Neuronal stem cell (in vitro differentiated cells): ENCODE measurements at regions not wholly inside any gene's neighbourhood (a gene's known extent, or its start where the extent isn't known, plus 50 kb on each side); places are given as distances from the start of the nearest gene placed in this dataset.
"Not testable (repeated sequence)": the region's sequence is repeated elsewhere in the genome, so short reads cannot be mapped to it uniquely, and the experiment has no call there.

Experiments
- DNase-seq: peaks from one replicate; pipeline ENCODE4 v3.0.0-alpha.2; 2013; ENCODE audit warnings: low spot score
- H2AFZ ChIP-seq: one replicate; pipeline ENCODE4 v1.6.1; 2013; ENCODE audit warnings: mild to moderate bottlenecking, low read length, inconsistent platforms
- H2AK5ac ChIP-seq: 2 replicates; pipeline ENCODE4 v1.6.1; 2013; ENCODE audit warnings: low read depth, mild to moderate bottlenecking, inconsistent platforms, low read length, moderate library complexity, mixed read lengths
- H2BK120ac ChIP-seq: 2 replicates; pipeline ENCODE4 v1.6.1; 2013; ENCODE audit warnings: low read depth, mild to moderate bottlenecking, inconsistent platforms, low read length, moderate library complexity, mixed read lengths
- H2BK12ac ChIP-seq: one replicate; pipeline ENCODE4 v1.6.1; 2013; ENCODE audit warnings: low read length, inconsistent platforms
- H2BK15ac ChIP-seq: 2 replicates; pipeline ENCODE4 v1.6.1; 2013; ENCODE audit warnings: mild to moderate bottlenecking, low read length, inconsistent platforms, mixed read lengths
- H2BK5ac ChIP-seq: one replicate; pipeline ENCODE4 v1.6.1; 2013; ENCODE audit warnings: inconsistent platforms, mild to moderate bottlenecking, low read length, moderate library complexity
- H3K14ac ChIP-seq: one replicate; pipeline ENCODE4 v1.6.1; 2013; ENCODE audit warnings: low read length, inconsistent platforms
- H3K18ac ChIP-seq: 2 replicates; pipeline ENCODE4 v1.6.1; 2013; ENCODE audit warnings: low read length, inconsistent platforms
- H3K23ac ChIP-seq: 2 replicates; pipeline ENCODE4 v1.6.1; 2013; ENCODE audit warnings: low read depth, mild to moderate bottlenecking, mixed read lengths, low read length, inconsistent platforms; ENCODE audit not compliant: poor library complexity
- H3K27ac ChIP-seq: replicated peaks from 3 replicates; pipeline ENCODE4 v1.5.1; 2013; ENCODE audit warnings: low read length, inconsistent platforms
- H3K27me3 ChIP-seq, 3 experiments: 2 replicates each; pipeline ENCODE4 v1.6.1; 2013; ENCODE audit warnings: low read length in 3 of 3, mild to moderate bottlenecking in 2 of 3, inconsistent platforms in 1 of 3, low read depth in 1 of 3, mixed read lengths in 1 of 3, moderate library complexity in 1 of 3; ENCODE audit not compliant: control insufficient read depth in 3 of 3, insufficient read depth in 3 of 3
- H3K36me3 ChIP-seq, 2 donors: replicated peaks in 1 of 2; 2 replicates each; pipeline ENCODE4 v1.6.1; 2013; ENCODE audit warnings: low read length in 2 of 2; ENCODE audit not compliant: control insufficient read depth in 2 of 2, insufficient read depth in 2 of 2
- H3K4ac ChIP-seq: 2 replicates; pipeline ENCODE4 v1.6.1; 2013; ENCODE audit warnings: inconsistent platforms, mild to moderate bottlenecking, low read length, moderate library complexity
- H3K4me1 ChIP-seq, 2 donors: 1 replicate in 1 of 2; 2 replicates in 1 of 2; pipeline ENCODE4 v1.6.1; 2013; ENCODE audit warnings: low read length in 2 of 2, low read depth in 1 of 2; ENCODE audit not compliant: control insufficient read depth in 2 of 2, insufficient read depth in 1 of 2
- H3K4me2 ChIP-seq: one replicate; pipeline ENCODE4 v1.6.1; 2013; ENCODE audit warnings: mild to moderate bottlenecking, low read length, inconsistent platforms; ENCODE audit not compliant: insufficient read depth, poor library complexity, severe bottlenecking
- H3K4me3 ChIP-seq, 2 donors: 2 replicates each; pipeline ENCODE4 v1.5.1; 2013; ENCODE audit warnings: low read length in 2 of 2, mild to moderate bottlenecking in 2 of 2, inconsistent platforms in 1 of 2, moderate library complexity in 1 of 2
- H3K79me1 ChIP-seq: one replicate; pipeline ENCODE4 v1.6.1; 2013; ENCODE audit warnings: low read depth, mild to moderate bottlenecking, inconsistent platforms, low read length, moderate library complexity
- H3K9ac ChIP-seq: one replicate; pipeline ENCODE4 v1.6.1; 2013; ENCODE audit warnings: mild to moderate bottlenecking, low read depth, low read length, inconsistent platforms; ENCODE audit not compliant: poor library complexity
- H3K9me3 ChIP-seq, 2 donors: replicated peaks in 1 of 2; 2 replicates each; pipeline versions ENCODE3 to v1.6.1; 2013; ENCODE audit warnings: low read length in 2 of 2, mild to moderate bottlenecking in 2 of 2, inconsistent platforms in 1 of 2, low read depth in 1 of 2, mixed read lengths in 1 of 2, moderate library complexity in 1 of 2; ENCODE audit not compliant: control insufficient read depth in 2 of 2, insufficient read depth in 1 of 2
- H4K8ac ChIP-seq: one replicate; pipeline ENCODE4 v1.6.1; 2013; ENCODE audit warnings: low read depth, mild to moderate bottlenecking, inconsistent platforms, low read length, moderate library complexity
- H4K91ac ChIP-seq: one replicate; pipeline ENCODE4 v1.6.1; 2013; ENCODE audit warnings: low read length, low read depth, mild to moderate bottlenecking, inconsistent platforms; ENCODE audit not compliant: poor library complexity
- WGBS, 2 donors: extraction: QIAGEN DNeasy Blood & Tissue Kit; methylation state at CpG; one replicate each; pipeline ENCODE4 v1.1.7; 2013; ENCODE audit warnings: missing lambda C conversion rate in 2 of 2, mixed read lengths in 1 of 2; ENCODE audit not compliant: insufficient read length in 2 of 2, insufficient replicate concordance in 1 of 2; ENCODE audit errors: extremely low coverage in 2 of 2; 5-methylcytosine and 5-hydroxymethylcytosine counted together

GRCh38 chr9:38518826-38519225 lies 94.6 kb upstream of the IGFBPL1 start:
- H2AK5ac ChIP-seq: no peak overlapping the region
- no peaks in the 10 kb centered on the region for H3K79me1 ChIP-seq
- no peak overlapping the region for H3K4me2 ChIP-seq
- no peak overlapping the region for H2AFZ ChIP-seq
- no peak overlapping the region for H2BK15ac ChIP-seq
- H3K4me1 ChIP-seq: no peaks in the 10 kb centered on the region
- no peak overlapping the region for H3K9ac ChIP-seq
- no CpG with 5 or more reads among the region's 3 CpGs for WGBS, 2 donors
- H3K9me3 ChIP-seq: no peaks in the 10 kb centered on the region
- no peak overlapping the region for H3K14ac ChIP-seq
- no peak overlapping the region for H2BK120ac ChIP-seq
- no peak overlapping the region for H3K23ac ChIP-seq
- no peaks in the 10 kb centered on the region for H3K27me3 ChIP-seq
- H3K36me3 ChIP-seq: no peaks in the 10 kb centered on the region
- no peak overlapping the region for H4K8ac ChIP-seq
- no peak overlapping the region for H4K91ac ChIP-seq
- H2BK12ac ChIP-seq: no peak overlapping the region
- no peak overlapping the region for H3K18ac ChIP-seq
- DNase-seq: no peak
- H3K27ac ChIP-seq: no peak overlapping the region
- no peak overlapping the region for H2BK5ac ChIP-seq
- no peak overlapping the region for H3K4ac ChIP-seq
- H3K4me3 ChIP-seq: no peak overlapping the region

- H3K27ac ChIP-seq, H2BK12ac ChIP-seq, H3K9ac ChIP-seq, H4K91ac ChIP-seq, H3K9me3 ChIP-seq, H3K4me2 ChIP-seq, H3K79me1 ChIP-seq, H3K36me3 ChIP-seq, H2AFZ ChIP-seq, H3K18ac ChIP-seq, H2BK15ac ChIP-seq, H4K8ac ChIP-seq, H3K23ac ChIP-seq, H3K27me3 ChIP-seq, H3K4ac ChIP-seq, H2BK120ac ChIP-seq, H3K4me3 ChIP-seq, H2AK5ac ChIP-seq, H3K4me1 ChIP-seq, DNase-seq, H3K14ac ChIP-seq, H2BK5ac ChIP-seq: not testable (repeated sequence)
- no CpG with 5 or more reads among the region's 3 CpGs for WGBS, 2 donors
Observed at GRCh38 chr9:38516273-38516672, 92.0 kb upstream of the IGFBPL1 start.

GRCh38 chr9:38515055-38515454 lies 90.8 kb upstream of the IGFBPL1 start:
- not testable (repeated sequence) for DNase-seq, H2BK120ac ChIP-seq, H3K23ac ChIP-seq, H3K9ac ChIP-seq, H3K4ac ChIP-seq, H2BK5ac ChIP-seq, H3K27ac ChIP-seq, H3K79me1 ChIP-seq, H4K91ac ChIP-seq, H3K14ac ChIP-seq, H3K9me3 ChIP-seq, H3K4me2 ChIP-seq, H3K18ac ChIP-seq, H2AK5ac ChIP-seq, H2BK12ac ChIP-seq, H3K36me3 ChIP-seq, H2AFZ ChIP-seq, H4K8ac ChIP-seq, H3K4me1 ChIP-seq, H2BK15ac ChIP-seq, H3K4me3 ChIP-seq, H3K27me3 ChIP-seq
- no CpG with 5 or more reads among the region's 3 CpGs for WGBS, 2 donors

- H3K9ac ChIP-seq, DNase-seq: not testable (repeated sequence)
- no CpG with 5 or more reads among the region's 3 CpGs for WGBS, 2 donors
Observed at GRCh38 chr9:38510340-38510739, 86.1 kb upstream of the IGFBPL1 start.

More at GRCh38 chr9:38510340-38510739, 86.1 kb upstream of the IGFBPL1 start:
- H3K14ac ChIP-seq, H3K23ac ChIP-seq, H3K4me1 ChIP-seq, H3K9me3 ChIP-seq, H2AFZ ChIP-seq, H3K27ac ChIP-seq, H3K4me2 ChIP-seq, H4K91ac ChIP-seq, H2BK12ac ChIP-seq, H2BK5ac ChIP-seq, H3K27me3 ChIP-seq, H3K79me1 ChIP-seq, H3K36me3 ChIP-seq, H3K4ac ChIP-seq, H3K18ac ChIP-seq, H4K8ac ChIP-seq, H3K4me3 ChIP-seq, H2BK120ac ChIP-seq, H2AK5ac ChIP-seq, H2BK15ac ChIP-seq: not testable (repeated sequence)
